ENCODE measurements at regions not wholly inside any gene's neighbourhood (a gene's known extent, or its start where the extent isn't known, plus 50 kb on each side); places are given as distances from the start of the nearest gene placed in this dataset.
"Not testable (repeated sequence)": the region's sequence is repeated elsewhere in the genome, so short reads cannot be mapped to it uniquely, and the experiment has no call there.

DNA sequence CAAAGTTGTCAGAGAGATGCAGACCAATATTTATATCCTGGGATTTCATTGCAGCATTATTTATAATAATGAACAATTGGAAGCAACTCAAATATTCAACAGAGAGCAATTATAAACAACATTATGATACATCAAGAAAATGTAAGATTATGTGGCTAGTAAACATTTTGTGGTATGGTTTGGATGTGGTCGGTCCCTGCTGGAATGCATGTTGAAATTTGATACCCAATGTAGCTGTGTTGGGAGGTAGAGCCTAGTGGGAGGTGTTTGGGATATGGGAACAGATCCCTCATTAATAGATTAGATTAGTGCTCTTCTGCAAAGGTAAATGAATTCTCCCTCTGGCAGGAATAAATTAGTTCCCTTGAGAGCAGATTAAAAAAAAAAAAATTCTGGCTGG is 350.9 kb downstream of the ANKRD30A start:
- Mint-ChIP-seq H3K27me3 (no peaks in the 10 kb centered on the region), H3K4me3 (no peak overlapping the region), H3K9me3 (no peaks in the 10 kb centered on the region), H3K36me3 (no peaks in the 10 kb centered on the region), H3K4me1 (no peaks in the 10 kb centered on the region), H3K27ac (no peak overlapping the region)
- no peak for ATAC-seq

GRCh38 chr10:37474645-37475044 is 349.2 kb downstream of the ANKRD30A start:
- Mint-ChIP-seq H3K36me3 (no peaks in the 10 kb centered on the region), H3K9me3 (peaks cover 3% of the 10 kb centered on the region), H3K27me3 (no peaks in the 10 kb centered on the region), H3K4me3 (no peak overlapping the region), H3K4me1 (no peaks in the 10 kb centered on the region), H3K27ac (no peak overlapping the region)
- ATAC-seq, result no peak

DNA sequence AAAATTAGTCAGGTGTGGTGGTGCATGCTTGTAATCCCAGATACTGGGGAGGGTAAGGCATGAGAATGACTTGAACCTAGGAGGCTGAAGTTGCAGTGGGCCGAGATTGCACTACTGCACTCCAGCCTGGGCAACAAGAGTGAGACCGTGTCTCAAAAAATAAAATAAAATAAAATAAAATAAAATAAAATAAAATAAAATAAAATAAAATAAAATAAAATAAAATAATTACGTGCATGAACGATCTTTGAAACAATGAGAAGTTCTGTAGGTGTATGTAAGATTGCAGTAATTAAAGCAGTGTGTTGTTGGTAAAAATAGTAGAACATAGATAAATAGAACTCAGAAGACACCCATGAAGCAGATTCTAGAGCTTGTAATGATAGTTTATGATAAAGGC is 348.5 kb downstream of the ANKRD30A start:
- no peak overlapping the region for H3K27ac Mint-ChIP-seq
- no peaks in the 10 kb centered on the region for H3K27me3 Mint-ChIP-seq
- no peak overlapping the region for H3K4me3 Mint-ChIP-seq
- peaks cover 3% of the 10 kb centered on the region for H3K9me3 Mint-ChIP-seq
- ATAC-seq, result no peak
- no peaks in the 10 kb centered on the region for H3K36me3 Mint-ChIP-seq
- no peaks in the 10 kb centered on the region for H3K4me1 Mint-ChIP-seq

GRCh38 chr10:37467246-37467645 is 341.8 kb downstream of the ANKRD30A start:
- Mint-ChIP-seq H3K4me1 (no peaks in the 10 kb centered on the region), H3K4me3 (no peak overlapping the region), H3K36me3 (no peaks in the 10 kb centered on the region), H3K27ac (no peak overlapping the region), H3K27me3 (no peaks in the 10 kb centered on the region), H3K9me3 (peaks cover 5% of the 10 kb centered on the region)
- ATAC-seq, result no peak

DNA sequence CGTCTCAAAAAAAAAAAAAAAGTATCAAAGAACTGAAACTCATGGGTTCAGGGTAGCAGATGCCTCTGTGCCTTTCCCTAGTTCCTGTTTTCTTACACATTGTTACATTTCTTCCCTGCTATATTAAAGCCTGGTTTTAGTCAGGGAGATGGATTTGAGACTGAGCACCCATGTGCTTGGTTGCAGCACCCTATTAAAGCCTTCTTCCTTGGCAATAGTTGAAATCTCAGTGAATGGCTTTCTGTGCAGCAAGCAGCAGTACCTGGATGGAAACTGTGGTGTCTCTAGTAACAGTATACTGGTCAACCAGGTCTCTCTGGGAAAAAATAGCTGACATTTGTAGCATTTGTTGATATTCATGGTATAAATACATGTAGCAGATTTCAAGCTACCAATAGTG is 331.1 kb downstream of the ANKRD30A start:
- Mint-ChIP-seq H3K4me3 (no peak overlapping the region), H3K9me3 (peaks cover 3% of the 10 kb centered on the region), H3K4me1 (no peaks in the 10 kb centered on the region), H3K27ac (no peak overlapping the region), H3K36me3 (no peaks in the 10 kb centered on the region), H3K27me3 (no peaks in the 10 kb centered on the region)
- ATAC-seq, result no peak

DNA sequence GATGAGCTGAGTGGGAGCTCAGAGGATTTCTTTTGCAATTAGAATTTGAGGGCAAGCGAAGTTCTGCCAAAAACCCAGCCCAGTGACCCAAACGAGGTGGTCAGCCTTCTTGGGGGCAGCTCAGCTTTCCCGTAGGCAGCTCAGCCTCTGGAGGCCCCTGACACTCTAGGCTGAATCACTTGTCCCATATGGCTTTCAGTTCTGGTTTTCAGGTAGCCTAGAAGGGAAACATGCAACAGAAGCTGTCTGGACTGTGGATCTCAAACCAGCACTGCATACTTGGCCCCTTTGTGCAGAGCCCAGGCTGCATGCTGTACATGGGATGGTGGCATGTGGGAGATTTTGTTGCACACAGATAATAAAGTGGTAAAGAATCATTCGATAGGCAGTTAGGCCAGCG is 322.8 kb downstream of the ANKRD30A start:
- H3K36me3 Mint-ChIP-seq, result no peaks in the 10 kb centered on the region
- H3K27me3 Mint-ChIP-seq, result no peaks in the 10 kb centered on the region
- ATAC-seq, result no peak
- H3K27ac Mint-ChIP-seq, result no peak overlapping the region
- no peak overlapping the region for H3K4me3 Mint-ChIP-seq
- H3K4me1 Mint-ChIP-seq, result no peaks in the 10 kb centered on the region
- H3K9me3 Mint-ChIP-seq, result peaks cover 7% of the 10 kb centered on the region

DNA sequence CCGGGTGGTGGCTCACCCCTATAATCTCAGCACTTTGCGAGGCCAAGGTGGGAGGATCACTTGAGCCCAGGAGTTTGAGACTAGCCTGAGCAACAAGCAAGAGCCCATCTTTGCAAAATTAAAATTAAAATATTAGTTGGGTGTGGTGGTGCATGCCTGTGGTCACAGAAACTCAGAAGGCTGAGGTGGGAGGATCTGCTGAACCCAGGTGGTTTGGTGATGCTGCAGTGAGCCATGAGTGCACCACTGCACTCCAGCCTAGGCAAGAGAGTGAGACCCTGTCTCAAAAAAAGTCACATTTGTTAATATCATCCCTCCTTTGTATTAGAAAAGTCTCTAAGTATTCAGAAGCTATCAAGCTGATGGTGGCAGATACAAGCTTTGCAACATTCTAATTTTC is 317.5 kb downstream of the ANKRD30A start:
- H3K36me3 Mint-ChIP-seq, result no peaks in the 10 kb centered on the region
- no peak overlapping the region for H3K27ac Mint-ChIP-seq
- no peaks in the 10 kb centered on the region for H3K4me1 Mint-ChIP-seq
- no peaks in the 10 kb centered on the region for H3K27me3 Mint-ChIP-seq
- H3K4me3 Mint-ChIP-seq, result no peak overlapping the region
- ATAC-seq, result no peak
- peaks cover 5% of the 10 kb centered on the region for H3K9me3 Mint-ChIP-seq

- ATAC-seq, H3K4me1 Mint-ChIP-seq, H3K9me3 Mint-ChIP-seq, H3K27ac Mint-ChIP-seq, H3K27me3 Mint-ChIP-seq, H3K36me3 Mint-ChIP-seq, H3K4me3 Mint-ChIP-seq: not testable (repeated sequence)
These were observed 315.8 kb downstream of the ANKRD30A start for GRCh38 chr10:37441224-37441623.

GRCh38 chr10:37439826-37440225 is 314.4 kb downstream of the ANKRD30A start:
- Mint-ChIP-seq H3K4me1 (no peaks in the 10 kb centered on the region), H3K27ac (no peak overlapping the region), H3K27me3 (no peaks in the 10 kb centered on the region), H3K9me3 (peaks cover 5% of the 10 kb centered on the region), H3K36me3 (no peaks in the 10 kb centered on the region), H3K4me3 (no peak overlapping the region)
- no peak for ATAC-seq

DNA sequence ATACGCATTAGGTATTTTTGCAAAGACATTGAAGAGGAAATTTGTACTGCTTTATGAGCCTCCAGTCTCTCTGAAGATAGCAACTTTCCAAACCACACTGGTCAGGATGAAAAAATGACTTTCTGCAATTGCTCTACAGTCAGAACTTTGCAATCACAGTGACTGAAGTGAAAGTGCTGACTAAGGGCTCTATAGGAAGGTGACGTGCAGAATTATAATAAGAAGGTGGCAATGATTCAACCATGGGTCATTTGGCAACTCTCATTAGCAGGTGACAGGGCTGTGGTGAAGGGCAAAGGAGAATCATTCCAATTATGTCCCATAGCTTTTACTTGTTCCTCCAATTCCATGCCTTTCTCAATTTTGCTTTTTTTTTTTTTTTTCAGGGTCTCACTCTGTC is 311.0 kb downstream of the ANKRD30A start:
- no peaks in the 10 kb centered on the region for H3K4me1 Mint-ChIP-seq
- no peaks in the 10 kb centered on the region for H3K27me3 Mint-ChIP-seq
- no peaks in the 10 kb centered on the region for H3K36me3 Mint-ChIP-seq
- no peaks in the 10 kb centered on the region for H3K9me3 Mint-ChIP-seq
- no peak for ATAC-seq
- H3K27ac Mint-ChIP-seq, result no peak overlapping the region
- no peak overlapping the region for H3K4me3 Mint-ChIP-seq

- Mint-ChIP-seq H3K9me3 (peaks cover 3% of the 10 kb centered on the region), H3K36me3 (no peaks in the 10 kb centered on the region), H3K4me1 (no peaks in the 10 kb centered on the region), H3K4me3 (no peak overlapping the region), H3K27me3 (no peaks in the 10 kb centered on the region), H3K27ac (no peak overlapping the region)
- ATAC-seq, result no peak
These were observed 308.7 kb downstream of the ANKRD30A start for GRCh38 chr10:37434091-37434490.

Data from stimulated activated memory B cell treated with anti-CD40 and anti-IgM and Interleukin-4, amounts not matched to agents 10 μg/mL and 1 μg/mL and 100 μg/mL, for 72 hours (primary cell).